Erythroblast (primary cell): ENCODE measurements at regions not wholly inside any gene's neighbourhood (a gene's known extent, or its start where the extent isn't known, plus 50 kb on each side); places are given as distances from the start of the nearest gene placed in this dataset.

Experiments
- GATA1 ChIP-seq: IDR thresholded peaks from 2 replicates; pipeline ENCODE4 v1.6.1; 2011; ENCODE audit warnings: low read depth, mild to moderate bottlenecking, control low read depth, low read length, moderate library complexity
- POLR2A ChIP-seq: IDR thresholded peaks from 2 replicates; pipeline ENCODE4 v1.6.1; 2011; ENCODE audit warnings: mild to moderate bottlenecking, low read length

GRCh38 chr15:70259640-70260508 lies 162.2 kb upstream of the TLE3 start:
- TF ChIP-seq POLR2A (no peak), GATA1 (no peak)
